Ovary (tissue), 7 donors: ENCODE measurements at regions not wholly inside any gene's neighbourhood (a gene's known extent, or its start where the extent isn't known, plus 50 kb on each side); places are given as distances from the start of the nearest gene placed in this dataset.

Experiments used
- DNase-seq, 5 donors: peaks; one replicate each; pipeline ENCODE4 v3.0.0-alpha.2; 2019 to 2020
- H3K27ac ChIP-seq, 2 donors: fragments of 200-600 bp; one replicate each; pipeline versions ENCODE4 v1.5.1 to v1.8.0; 2019 to 2022
- H3K27me3 ChIP-seq: fragments of 200-600 bp; one replicate; pipeline ENCODE4 v1.8.0; 2022
- H3K36me3 ChIP-seq: fragments of 200-600 bp; sonication (generic); one replicate; pipeline ENCODE4 v1.5.1; 2019
- H3K4me1 ChIP-seq: one replicate; pipeline ENCODE4 v1.8.1; 2013; ENCODE audit warnings: mild to moderate bottlenecking, moderate library complexity; ENCODE audit not compliant: insufficient read depth
- H3K4me3 ChIP-seq: fragments of 200-600 bp; sonication (generic); one replicate; pipeline ENCODE4 v1.5.1; 2017
- H3K9me3 ChIP-seq, 2 donors: fragments of 200-600 bp in 1 of 2; sonication (generic) in 1 of 2; one replicate each; pipeline versions ENCODE4 v1.5.1 to v1.8.1; 2013 to 2019; ENCODE audit warnings: mild to moderate bottlenecking in 1 of 2, moderate library complexity in 1 of 2
- EP300 ChIP-seq: sonication (generic); formaldehyde crosslinking; IDR thresholded peaks from one replicate; pipeline ENCODE4 v1.6.1; 2017; ENCODE audit warnings: antibody characterized with exemption
- POLR2A ChIP-seq: fragments of 450-650 bp; IDR thresholded peaks from one replicate; pipeline ENCODE4 v1.6.1; 2017; ENCODE audit warnings: antibody characterized with exemption, mild to moderate bottlenecking, moderate library complexity
- WGBS, 3 donors: extraction: QIAGEN DNeasy Blood & Tissue Kit in 1 of 3; methylation state at CpG; one replicate each; pipeline versions ENCODE4 v1.1.5 to v1.1.7; 2013 to 2017; 5-methylcytosine and 5-hydroxymethylcytosine counted together
- intact Hi-C, 4 donors: fragments of 100-400 bp; cut with DNase I; formaldehyde crosslinking; loops; one replicate each; pipeline versions ENCODE4 v1.11.0 to v1.15.1; 2022 to 2023
- TF ChIP-seq, protein P1 (sequence below), 3 donors: fragments of 450-650 bp in 2 of 3; fragments of 200-600 bp in 1 of 3; IDR thresholded peaks; one replicate each; pipeline versions ENCODE4 v1.5.1 to v1.8.0; 2016 to 2022; ENCODE audit warnings: antibody characterized with exemption in 3 of 3, mild to moderate bottlenecking in 1 of 3
- donor health status: DM: no; HTN: no; CAD: no; lungs with moderate emphysema.
- donor health status: DM: no; HTN: no; CAD: no.
- donor health status: Bipolar disorder and iron deficiency.
- donor health status: DM: no; HTN: no; CAD: no.
- donor health status: DM: yes; HTN: yes; CAD: no.

DNA sequence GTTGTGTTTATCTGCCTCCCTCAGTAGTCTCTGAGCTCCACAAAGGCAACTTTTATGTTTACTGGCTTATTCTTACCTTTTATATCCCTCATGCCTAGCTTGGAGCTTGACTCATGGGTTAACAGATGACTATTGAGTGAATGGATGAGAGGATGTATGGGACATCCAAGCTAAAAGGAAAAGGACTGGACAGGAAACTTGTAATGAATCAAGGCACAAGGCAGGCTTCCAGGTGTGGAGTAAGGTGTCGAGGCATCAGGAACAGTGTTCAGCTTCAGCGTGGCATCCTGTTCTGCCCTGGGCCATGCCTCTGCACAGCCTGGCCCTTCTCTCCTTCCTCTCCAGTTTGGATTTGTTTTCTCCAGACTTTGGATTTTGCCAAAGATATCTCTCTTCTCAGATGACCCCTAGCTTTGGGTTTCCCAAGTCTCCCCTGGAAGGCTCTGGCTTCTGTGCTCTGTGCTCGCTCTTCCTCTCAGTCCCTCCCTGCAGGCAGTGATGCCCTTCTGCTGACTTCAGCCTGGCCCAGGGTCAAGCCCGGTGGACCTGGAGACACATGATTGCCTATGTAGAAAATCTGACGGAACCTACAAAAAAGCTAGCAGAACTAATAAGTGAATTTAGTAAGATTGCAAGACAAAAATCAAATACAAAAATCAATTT, 367.3 kb downstream of the CXCL12 start:
- intact Hi-C loops, result no loop called here

DNA sequence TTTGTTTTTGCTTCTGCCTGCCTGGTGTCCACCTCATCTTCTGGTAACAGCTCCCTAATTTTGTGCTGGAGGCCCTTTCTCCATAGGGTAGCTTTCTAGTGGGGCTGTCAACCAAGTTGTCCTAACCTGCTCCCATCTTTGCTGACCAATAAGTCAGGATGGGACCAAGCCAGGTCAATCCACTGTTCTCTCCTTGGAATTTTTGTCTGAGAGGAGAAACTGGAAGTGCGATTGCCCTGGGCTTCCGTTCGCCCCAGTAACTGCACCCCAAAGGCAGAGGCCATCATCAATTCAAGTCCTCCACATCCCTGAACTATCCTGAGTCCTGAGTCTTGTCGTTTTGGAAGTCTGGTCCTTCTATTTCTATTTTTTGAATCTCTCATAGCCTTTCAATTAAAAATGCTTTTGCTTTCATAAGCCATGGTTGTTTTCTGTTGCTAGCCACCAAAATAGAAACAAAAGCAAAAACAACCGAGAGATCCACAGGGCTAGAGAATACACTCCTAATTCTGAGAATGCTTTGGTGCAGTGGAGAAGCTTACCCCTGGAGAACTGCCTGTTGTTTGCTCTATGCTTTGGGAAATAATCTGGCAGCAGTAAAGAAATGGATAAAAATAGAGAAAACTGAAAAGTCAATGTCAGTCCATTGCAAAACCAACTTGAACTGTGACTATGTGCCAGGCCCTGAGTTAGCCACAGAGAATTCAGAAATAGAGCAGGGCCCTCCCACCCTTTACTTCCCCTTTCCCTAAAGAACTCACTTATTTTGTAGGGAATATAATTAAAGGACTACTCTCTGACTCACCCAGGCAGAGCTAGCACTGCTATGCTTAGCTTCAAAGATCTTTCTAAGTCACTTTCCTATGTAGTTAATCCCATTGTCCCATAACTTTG, 368.1 kb downstream of the CXCL12 start:
- Histone ChIP-seq H3K9me3 (no peaks in the 10 kb centered on the region), H3K27me3 (no peaks in the 10 kb centered on the region), H3K4me3 (no peak overlapping the region), H3K4me1 (peaks cover 38% of the 10 kb centered on the region), H3K36me3 (no peaks in the 10 kb centered on the region), H3K27ac (peak overlapping the region; percentile 35 to 75)
- WGBS, 3 donors, result 27 to 48% (median 39%) methylated on average over 5 of the region's 5 CpGs
- TF ChIP-seq POLR2A, result no peak
- no peak for TF ChIP-seq EP300
- TF ChIP-seq, protein P1, sequence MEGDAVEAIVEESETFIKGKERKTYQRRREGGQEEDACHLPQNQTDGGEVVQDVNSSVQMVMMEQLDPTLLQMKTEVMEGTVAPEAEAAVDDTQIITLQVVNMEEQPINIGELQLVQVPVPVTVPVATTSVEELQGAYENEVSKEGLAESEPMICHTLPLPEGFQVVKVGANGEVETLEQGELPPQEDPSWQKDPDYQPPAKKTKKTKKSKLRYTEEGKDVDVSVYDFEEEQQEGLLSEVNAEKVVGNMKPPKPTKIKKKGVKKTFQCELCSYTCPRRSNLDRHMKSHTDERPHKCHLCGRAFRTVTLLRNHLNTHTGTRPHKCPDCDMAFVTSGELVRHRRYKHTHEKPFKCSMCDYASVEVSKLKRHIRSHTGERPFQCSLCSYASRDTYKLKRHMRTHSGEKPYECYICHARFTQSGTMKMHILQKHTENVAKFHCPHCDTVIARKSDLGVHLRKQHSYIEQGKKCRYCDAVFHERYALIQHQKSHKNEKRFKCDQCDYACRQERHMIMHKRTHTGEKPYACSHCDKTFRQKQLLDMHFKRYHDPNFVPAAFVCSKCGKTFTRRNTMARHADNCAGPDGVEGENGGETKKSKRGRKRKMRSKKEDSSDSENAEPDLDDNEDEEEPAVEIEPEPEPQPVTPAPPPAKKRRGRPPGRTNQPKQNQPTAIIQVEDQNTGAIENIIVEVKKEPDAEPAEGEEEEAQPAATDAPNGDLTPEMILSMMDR (IDR thresholded peaks at IDR 0.05), result no peak
- DNase-seq, result peak in 2 of 5 donors; percentile 42 to 60
- intact Hi-C loops, result no loop called here

More for the DNA sequence above, 367.3 kb downstream of the CXCL12 start:
- H3K27me3 ChIP-seq, result no peaks in the 10 kb centered on the region
- no peaks in the 10 kb centered on the region for H3K9me3 ChIP-seq
- no peaks in the 10 kb centered on the region for H3K36me3 ChIP-seq
- TF ChIP-seq POLR2A, result no peak
- TF ChIP-seq EP300, result no peak
- TF ChIP-seq, protein P1 (IDR thresholded peaks at IDR 0.05), result no peak
- 82 to 93% (median 84%) methylated on average over 5 of the region's 5 CpGs for WGBS, 3 donors
- DNase-seq, result no peak
- H3K27ac ChIP-seq, result peak overlapping the region in 1 of 2 donors; percentile 75
- no peak overlapping the region for H3K4me3 ChIP-seq
- H3K4me1 ChIP-seq, result peaks cover 36% of the 10 kb centered on the region

DNA sequence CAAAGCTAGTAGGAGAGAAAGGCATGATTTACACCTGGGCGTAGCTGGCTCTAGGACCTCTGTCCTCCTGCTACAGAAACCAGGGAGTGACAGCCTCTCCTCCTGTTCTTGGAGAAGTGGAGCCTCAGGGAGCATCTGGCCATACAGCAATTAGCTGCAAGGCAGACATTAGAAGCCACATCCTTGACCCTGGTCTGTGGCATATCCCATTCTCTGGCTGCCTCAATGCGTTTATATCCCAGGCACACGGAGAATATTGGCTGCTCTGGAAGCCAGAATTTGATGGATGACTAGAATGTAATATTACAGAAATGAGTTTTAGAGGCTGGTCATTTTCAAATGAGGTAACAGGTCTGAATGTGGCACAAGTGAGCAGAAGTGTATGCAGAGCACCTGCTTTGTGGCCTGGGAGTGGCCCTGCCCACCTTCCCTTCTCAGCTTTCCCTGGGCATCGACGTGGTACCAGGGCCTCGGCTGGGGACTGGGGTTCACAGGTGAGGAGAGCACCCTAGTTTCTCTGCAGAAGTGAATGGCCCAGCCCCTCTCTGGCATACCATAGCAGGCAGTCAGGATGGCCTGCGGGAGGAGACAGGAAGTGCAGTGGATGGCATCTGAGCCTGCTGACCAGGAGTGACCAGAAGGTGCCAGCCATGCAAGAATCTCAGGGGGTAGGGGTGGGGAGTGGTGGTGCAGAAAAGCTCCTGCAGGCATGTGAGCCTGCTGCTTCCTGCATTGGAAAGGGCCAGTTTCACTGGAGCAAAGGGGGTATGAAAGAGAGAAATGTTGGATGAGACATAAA, 367.2 kb upstream of the ZNF32 start:
- WGBS, 3 donors, result 68 to 80% (median 74%) methylated on average over 7 of the region's 7 CpGs
- H3K4me1 ChIP-seq, result peaks cover 38% of the 10 kb centered on the region

More for the DNA sequence above, 367.2 kb upstream of the ZNF32 start:
- no peak for DNase-seq
- H3K9me3 ChIP-seq, result no peaks in the 10 kb centered on the region
- no peak overlapping the region for H3K4me3 ChIP-seq
- H3K27ac ChIP-seq, result peak overlapping the region in 1 of 2 donors; percentile 24
- intact Hi-C loops, result no loop called here
- H3K36me3 ChIP-seq, result no peaks in the 10 kb centered on the region
- no peaks in the 10 kb centered on the region for H3K27me3 ChIP-seq
- TF ChIP-seq POLR2A (no peak), EP300 (no peak)
- TF ChIP-seq, protein P1 (IDR thresholded peaks at IDR 0.05), result no peak
